ENCODE measurements at regions not wholly inside any gene's neighbourhood (a gene's known extent, or its start where the extent isn't known, plus 50 kb on each side); places are given as distances from the start of the nearest gene placed in this dataset.
A peak's percentile ranks its signal among the peaks of the same experiment; 100 is the strongest.

DNA sequence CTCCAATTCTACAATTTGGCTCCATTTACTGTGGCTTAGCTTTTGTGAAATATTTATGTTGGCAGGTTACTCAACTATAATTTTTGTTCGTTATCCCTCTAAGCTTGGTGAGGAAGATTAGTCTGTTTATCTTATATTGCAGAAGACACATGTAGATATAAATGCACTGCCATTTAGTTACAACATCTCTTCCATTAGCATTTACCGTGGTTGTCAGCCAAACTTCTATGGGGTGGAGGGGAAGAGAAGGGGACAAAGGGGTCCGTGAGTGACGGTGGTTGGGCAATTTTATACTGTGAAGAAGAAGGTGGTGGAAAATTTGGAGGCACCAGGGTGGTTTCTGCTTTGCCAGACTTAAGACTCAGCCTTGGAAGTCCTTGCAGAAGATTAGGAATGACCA, 117.6 kb upstream of the CXCR4 start:
- H3K27ac ChIP-seq (ENCODE audit: low read depth, low read length, poor library complexity, severe bottlenecking): no peak overlapping the region
- no peak for DNase-seq (ENCODE audit: low spot score)
- no TSS peak for BruUV-seq (replicated peaks)
- no peak overlapping the region for H3K4me2 ChIP-seq (ENCODE audit: low read length)
- ChIA-PET POLR2A (interaction anchor here (2.9 to 9.0 kb wide), 4 partner anchors 10 to 103 kb away, joined by 20 to 191 read pairs (median 72); no protein-coding TSS in a partner anchor), CTCF (ENCODE audit: unreplicated experiment) (interaction anchor here (3.0 kb wide), 1 partner anchor 9 kb away, joined by 15 read pairs; no protein-coding TSS in a partner anchor)
- H4K20me1 ChIP-seq (ENCODE audit: insufficient read depth, low read length): no peaks in the 10 kb centered on the region
- TF ChIP-seq, protein P1, sequence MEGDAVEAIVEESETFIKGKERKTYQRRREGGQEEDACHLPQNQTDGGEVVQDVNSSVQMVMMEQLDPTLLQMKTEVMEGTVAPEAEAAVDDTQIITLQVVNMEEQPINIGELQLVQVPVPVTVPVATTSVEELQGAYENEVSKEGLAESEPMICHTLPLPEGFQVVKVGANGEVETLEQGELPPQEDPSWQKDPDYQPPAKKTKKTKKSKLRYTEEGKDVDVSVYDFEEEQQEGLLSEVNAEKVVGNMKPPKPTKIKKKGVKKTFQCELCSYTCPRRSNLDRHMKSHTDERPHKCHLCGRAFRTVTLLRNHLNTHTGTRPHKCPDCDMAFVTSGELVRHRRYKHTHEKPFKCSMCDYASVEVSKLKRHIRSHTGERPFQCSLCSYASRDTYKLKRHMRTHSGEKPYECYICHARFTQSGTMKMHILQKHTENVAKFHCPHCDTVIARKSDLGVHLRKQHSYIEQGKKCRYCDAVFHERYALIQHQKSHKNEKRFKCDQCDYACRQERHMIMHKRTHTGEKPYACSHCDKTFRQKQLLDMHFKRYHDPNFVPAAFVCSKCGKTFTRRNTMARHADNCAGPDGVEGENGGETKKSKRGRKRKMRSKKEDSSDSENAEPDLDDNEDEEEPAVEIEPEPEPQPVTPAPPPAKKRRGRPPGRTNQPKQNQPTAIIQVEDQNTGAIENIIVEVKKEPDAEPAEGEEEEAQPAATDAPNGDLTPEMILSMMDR (conservative IDR thresholded peaks at IDR 0.05; ENCODE audit: low read length): no peak
- no peak for TF ChIP-seq EZH2phosphoT487 (IDR thresholded peaks at IDR 0.05; ENCODE audit: borderline replicate concordance, low read depth, low read length)
- H3K4me3 ChIP-seq (ENCODE audit: low read depth, low read length, poor library complexity, severe bottlenecking): no peak overlapping the region
- no peaks in the 10 kb centered on the region for H3K36me3 ChIP-seq (ENCODE audit: insufficient read depth, low read length)
- no peaks in the 10 kb centered on the region for H3K9me3 ChIP-seq (ENCODE audit: low read length)
- intact Hi-C loops (cut with micrococcal nuclease; ENCODE audit: unreplicated experiment): loop anchor here (5.0 kb wide), 2 partner anchors 238 to 318 kb away; no protein-coding TSS in a partner anchor
- H3K4me1 ChIP-seq (ENCODE audit: insufficient read depth, low read length, poor library complexity, severe bottlenecking): peaks cover 78% of the 10 kb centered on the region
- no peaks in the 10 kb centered on the region for H3K79me2 ChIP-seq (ENCODE audit: insufficient read depth, low read depth, low read length)
- no peaks in the 10 kb centered on the region for H3K9me2 ChIP-seq (ENCODE audit: insufficient read depth, low read length)
- no peak overlapping the region for H2AFZ ChIP-seq (ENCODE audit: low read length)

DNA sequence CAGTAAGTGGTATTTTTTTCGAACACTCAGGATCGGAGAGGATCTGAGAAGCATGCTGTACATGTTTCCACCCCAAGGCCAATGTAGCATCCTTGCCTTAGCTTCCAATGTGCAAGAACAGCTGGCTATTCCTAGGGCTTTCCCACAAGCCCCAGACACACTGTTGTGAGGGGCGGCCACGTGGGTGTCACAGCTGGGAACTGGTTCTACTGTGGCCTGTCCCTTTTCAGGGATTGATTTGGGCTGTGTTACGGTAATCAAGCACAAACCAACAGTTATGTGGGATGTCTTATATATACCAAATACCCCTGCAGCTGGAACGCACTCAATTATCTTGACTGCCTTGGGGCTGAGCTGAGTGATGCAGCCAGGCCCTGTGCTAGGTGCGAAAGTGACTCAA, 116.3 kb upstream of the CXCR4 start:
- H3K9me2 ChIP-seq (ENCODE audit: insufficient read depth, low read length): no peaks in the 10 kb centered on the region
- no peak for DNase-seq (ENCODE audit: low spot score)
- TF ChIP-seq, protein P1 (conservative IDR thresholded peaks at IDR 0.05; ENCODE audit: low read length): no peak
- no peak for TF ChIP-seq EZH2phosphoT487 (IDR thresholded peaks at IDR 0.05; ENCODE audit: borderline replicate concordance, low read depth, low read length)
- H4K20me1 ChIP-seq (ENCODE audit: insufficient read depth, low read length): no peaks in the 10 kb centered on the region
- POLR2A ChIA-PET: interaction anchor here (0.6 to 2.5 kb wide), 7 partner anchors 20 to 200 kb away, joined by 3 to 8 read pairs (median 5); no protein-coding TSS in a partner anchor
- H3K4me1 ChIP-seq (ENCODE audit: insufficient read depth, low read length, poor library complexity, severe bottlenecking): peaks cover 65% of the 10 kb centered on the region
- no peaks in the 10 kb centered on the region for H3K9me3 ChIP-seq (ENCODE audit: low read length)
- BruUV-seq (replicated peaks): no TSS peak
- H3K27ac ChIP-seq (ENCODE audit: low read depth, low read length, poor library complexity, severe bottlenecking): no peak overlapping the region
- CTCF ChIA-PET (ENCODE audit: unreplicated experiment): no interaction called here
- H3K4me3 ChIP-seq (ENCODE audit: low read depth, low read length, poor library complexity, severe bottlenecking): no peak overlapping the region
- H3K36me3 ChIP-seq (ENCODE audit: insufficient read depth, low read length): no peaks in the 10 kb centered on the region
- no peak overlapping the region for H2AFZ ChIP-seq (ENCODE audit: low read length)
- no peak overlapping the region for H3K4me2 ChIP-seq (ENCODE audit: low read length)
- intact Hi-C loops (cut with micrococcal nuclease; ENCODE audit: unreplicated experiment): no loop called here
- H3K79me2 ChIP-seq (ENCODE audit: insufficient read depth, low read depth, low read length): no peaks in the 10 kb centered on the region

DNA sequence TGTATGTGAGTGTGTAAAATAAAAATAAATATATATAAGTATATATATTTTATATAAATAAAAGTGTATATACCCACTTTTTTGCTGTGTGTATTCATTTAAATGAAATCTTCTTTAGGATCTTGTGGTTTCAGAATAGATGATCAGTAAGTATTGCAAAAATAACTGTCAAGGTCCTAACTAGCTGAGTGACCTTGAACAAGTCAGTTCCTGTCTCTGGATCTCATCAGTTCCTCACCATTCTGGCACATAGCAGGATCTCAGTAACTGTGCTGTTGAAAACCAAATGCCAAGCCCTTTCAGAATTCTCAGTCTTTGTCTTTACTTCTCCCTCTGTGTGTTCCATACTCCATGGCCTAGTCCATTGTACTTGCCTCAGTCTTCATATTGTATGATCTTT, 115.3 kb upstream of the CXCR4 start:
- intact Hi-C loops (cut with micrococcal nuclease; ENCODE audit: unreplicated experiment): no loop called here
- POLR2A ChIA-PET: interaction anchor here (0.8 to 2.5 kb wide), 3 partner anchors 20 to 99 kb away, joined by 3 to 8 read pairs (median 4); no protein-coding TSS in a partner anchor
- H3K27ac ChIP-seq (ENCODE audit: low read depth, low read length, poor library complexity, severe bottlenecking): no peak overlapping the region

More for the DNA sequence above, 115.3 kb upstream of the CXCR4 start:
- Histone ChIP-seq H3K9me3 (ENCODE audit: low read length) (no peaks in the 10 kb centered on the region), H2AFZ (ENCODE audit: low read length) (no peak overlapping the region), H3K36me3 (ENCODE audit: insufficient read depth, low read length) (no peaks in the 10 kb centered on the region; the same call in 1 of the 2 replicates), H4K20me1 (ENCODE audit: insufficient read depth, low read length) (no peaks in the 10 kb centered on the region), H3K9me2 (ENCODE audit: insufficient read depth, low read length) (no peaks in the 10 kb centered on the region), H3K79me2 (ENCODE audit: insufficient read depth, low read depth, low read length) (no peaks in the 10 kb centered on the region), H3K4me3 (ENCODE audit: low read depth, low read length, poor library complexity, severe bottlenecking) (no peak overlapping the region), H3K4me2 (ENCODE audit: low read length) (peak overlapping the region; percentile 56), H3K4me1 (ENCODE audit: insufficient read depth, low read length, poor library complexity, severe bottlenecking) (peaks cover 57% of the 10 kb centered on the region)
- CTCF ChIA-PET (ENCODE audit: unreplicated experiment): no interaction called here
- TF ChIP-seq, protein P1 (conservative IDR thresholded peaks at IDR 0.05; ENCODE audit: low read length): no peak
- peak; percentile 37 for DNase-seq (ENCODE audit: low spot score)
- no TSS peak for BruUV-seq (replicated peaks)
